Prostate gland (tissue), 2 donors: ENCODE measurements at regions not wholly inside any gene's neighbourhood (a gene's known extent, or its start where the extent isn't known, plus 50 kb on each side); places are given as distances from the start of the nearest gene placed in this dataset.

Experiments used
- DNase-seq: peaks from one replicate; pipeline ENCODE4 v3.0.0-alpha.2; 2019; ENCODE audit warnings: low spot score
- H3K27ac ChIP-seq, 2 donors: fragments of 200-600 bp; sonication (generic); 2 replicates each; pipeline ENCODE4 v1.5.1; 2017 to 2019
- H3K27me3 ChIP-seq: fragments of 200-600 bp; sonication (generic); replicated peaks from 2 replicates; pipeline ENCODE4 v1.5.1; 2019; ENCODE audit not compliant: insufficient read depth
- H3K36me3 ChIP-seq, 2 donors: fragments of 200-600 bp; sonication (generic); 1 replicate in 1 of 2; 2 replicates in 1 of 2; pipeline versions ENCODE4 v1.5.1 to v1.8.1; 2017 to 2019
- H3K4me1 ChIP-seq: fragments of 200-600 bp; sonication (generic); replicated peaks from 2 replicates; pipeline ENCODE4 v1.5.1; 2019
- H3K4me3 ChIP-seq, 2 donors: fragments of 200-600 bp; sonication (generic); 2 replicates each; pipeline ENCODE4 v1.5.1; 2017 to 2019
- H3K9me3 ChIP-seq: fragments of 200-600 bp; sonication (generic); 2 replicates; pipeline ENCODE4 v1.5.1; 2017
- POLR2A ChIP-seq: fragments of 450-650 bp; IDR thresholded peaks from one replicate; pipeline ENCODE4 v1.6.1; 2016; ENCODE audit warnings: antibody characterized with exemption, mild to moderate bottlenecking
- POLR2AphosphoS5 ChIP-seq: sonication (generic); formaldehyde crosslinking; IDR thresholded peaks from one replicate; pipeline ENCODE4 v1.6.1; 2017; ENCODE audit warnings: antibody characterized with exemption
- WGBS: methylation state at CpG from one replicate; pipeline ENCODE4 v1.1.5; 2018; 5-methylcytosine and 5-hydroxymethylcytosine counted together
- intact Hi-C: fragments of 100-400 bp; cut with DNase I; formaldehyde crosslinking; loops from one replicate; pipeline ENCODE4 v1.14.2; 2022
- TF ChIP-seq, protein P1 (sequence below), 4 experiments: fragments of 200-600 bp in 2 of 4; fragments of 450-650 bp in 2 of 4; sonication (generic) in 2 of 4; IDR thresholded peaks; 1 replicate in 3 of 4; 2 replicates in 1 of 4; pipeline ENCODE4 v1.5.1; 2016 to 2019; ENCODE audit warnings: antibody characterized with exemption in 4 of 4, mild to moderate bottlenecking in 2 of 4, moderate library complexity in 2 of 4

DNA sequence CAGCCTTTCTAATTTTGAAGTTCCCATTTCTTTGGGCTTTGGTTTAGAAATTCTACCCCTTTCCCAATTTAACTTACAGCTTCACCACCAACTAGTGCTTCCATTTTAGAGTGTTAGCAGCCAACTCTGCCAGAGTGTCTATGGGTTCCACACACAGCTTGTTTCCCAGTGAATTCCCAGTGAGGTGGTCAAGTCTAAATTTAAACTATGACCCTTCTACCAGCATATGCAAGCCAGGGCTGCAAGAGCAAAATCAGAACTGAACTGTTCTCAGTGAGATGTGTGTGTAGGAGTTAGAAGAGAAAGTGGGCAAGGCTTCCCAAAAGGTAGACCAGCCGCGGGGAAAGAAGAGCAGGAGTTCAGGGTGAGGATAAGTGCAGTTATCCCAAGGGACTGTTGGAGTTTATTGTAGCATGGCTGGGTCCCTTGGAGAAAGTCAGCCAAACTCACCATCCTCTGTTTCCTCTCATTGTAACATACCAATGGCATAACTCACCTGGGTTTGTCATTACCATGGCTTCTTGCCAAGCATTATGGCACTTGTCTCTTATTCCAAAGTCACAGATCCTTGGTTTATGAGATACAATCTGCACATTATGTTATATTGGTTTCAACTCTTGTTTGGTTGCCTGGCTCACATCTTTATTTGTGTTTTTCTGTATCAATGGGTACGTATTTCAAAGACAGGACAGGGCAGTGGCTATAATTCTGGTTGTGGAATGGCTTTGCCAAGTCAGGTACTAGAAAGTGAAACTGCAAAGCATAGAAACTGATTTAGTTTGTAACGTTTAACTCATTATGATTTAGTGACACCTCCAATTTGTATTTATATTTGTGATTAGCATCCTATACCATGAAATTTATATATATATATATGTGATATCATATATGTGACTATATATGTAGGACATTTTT, 130.2 kb upstream of the UMPS start:
- WGBS = 52% methylated on average over 4 of the region's 4 CpGs
- no peaks in the 10 kb centered on the region for H3K27me3 ChIP-seq
- no peaks in the 10 kb centered on the region for H3K9me3 ChIP-seq
- no peaks in the 10 kb centered on the region for H3K36me3 ChIP-seq
- H3K27ac ChIP-seq = no peak overlapping the region
- TF ChIP-seq POLR2AphosphoS5 (peak; percentile 46), POLR2A (no peak)
- TF ChIP-seq, protein P1, sequence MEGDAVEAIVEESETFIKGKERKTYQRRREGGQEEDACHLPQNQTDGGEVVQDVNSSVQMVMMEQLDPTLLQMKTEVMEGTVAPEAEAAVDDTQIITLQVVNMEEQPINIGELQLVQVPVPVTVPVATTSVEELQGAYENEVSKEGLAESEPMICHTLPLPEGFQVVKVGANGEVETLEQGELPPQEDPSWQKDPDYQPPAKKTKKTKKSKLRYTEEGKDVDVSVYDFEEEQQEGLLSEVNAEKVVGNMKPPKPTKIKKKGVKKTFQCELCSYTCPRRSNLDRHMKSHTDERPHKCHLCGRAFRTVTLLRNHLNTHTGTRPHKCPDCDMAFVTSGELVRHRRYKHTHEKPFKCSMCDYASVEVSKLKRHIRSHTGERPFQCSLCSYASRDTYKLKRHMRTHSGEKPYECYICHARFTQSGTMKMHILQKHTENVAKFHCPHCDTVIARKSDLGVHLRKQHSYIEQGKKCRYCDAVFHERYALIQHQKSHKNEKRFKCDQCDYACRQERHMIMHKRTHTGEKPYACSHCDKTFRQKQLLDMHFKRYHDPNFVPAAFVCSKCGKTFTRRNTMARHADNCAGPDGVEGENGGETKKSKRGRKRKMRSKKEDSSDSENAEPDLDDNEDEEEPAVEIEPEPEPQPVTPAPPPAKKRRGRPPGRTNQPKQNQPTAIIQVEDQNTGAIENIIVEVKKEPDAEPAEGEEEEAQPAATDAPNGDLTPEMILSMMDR (IDR thresholded peaks at IDR 0.05) = no peak
- intact Hi-C loops = no loop called here
- DNase-seq = peak; percentile 31
- no peak overlapping the region for H3K4me3 ChIP-seq
- H3K4me1 ChIP-seq = no peaks in the 10 kb centered on the region

DNA sequence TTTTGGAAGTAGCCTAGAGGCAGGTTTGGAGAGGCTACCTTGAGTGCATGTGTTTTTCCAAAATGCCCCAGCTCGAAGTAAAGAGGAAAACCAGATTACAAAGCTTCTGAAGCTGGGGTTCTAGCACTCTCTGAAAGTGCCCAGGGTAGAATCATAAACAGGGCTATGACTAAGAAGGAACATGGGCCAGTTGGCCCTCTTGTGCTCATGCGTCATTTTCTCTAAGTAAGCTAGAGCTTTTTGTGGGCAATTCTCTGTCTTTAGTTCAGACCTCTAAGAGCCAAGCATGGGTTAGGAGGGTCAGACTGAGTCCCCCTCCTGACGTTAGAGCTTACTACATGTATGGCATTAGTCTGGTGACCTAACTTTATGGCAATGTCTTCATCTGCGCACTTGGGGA, 129.5 kb upstream of the UMPS start:
- Histone ChIP-seq H3K27me3 (no peaks in the 10 kb centered on the region), H3K27ac (no peak overlapping the region), H3K4me1 (no peaks in the 10 kb centered on the region), H3K4me3 (no peak overlapping the region), H3K36me3 (no peaks in the 10 kb centered on the region), H3K9me3 (no peaks in the 10 kb centered on the region)
- TF ChIP-seq POLR2A (no peak), POLR2AphosphoS5 (no peak)
- TF ChIP-seq, protein P1 (IDR thresholded peaks at IDR 0.05) = no peak
- DNase-seq = no peak
- 88% methylated on average over 4 of the region's 4 CpGs for WGBS
- intact Hi-C loops = no loop called here

DNA sequence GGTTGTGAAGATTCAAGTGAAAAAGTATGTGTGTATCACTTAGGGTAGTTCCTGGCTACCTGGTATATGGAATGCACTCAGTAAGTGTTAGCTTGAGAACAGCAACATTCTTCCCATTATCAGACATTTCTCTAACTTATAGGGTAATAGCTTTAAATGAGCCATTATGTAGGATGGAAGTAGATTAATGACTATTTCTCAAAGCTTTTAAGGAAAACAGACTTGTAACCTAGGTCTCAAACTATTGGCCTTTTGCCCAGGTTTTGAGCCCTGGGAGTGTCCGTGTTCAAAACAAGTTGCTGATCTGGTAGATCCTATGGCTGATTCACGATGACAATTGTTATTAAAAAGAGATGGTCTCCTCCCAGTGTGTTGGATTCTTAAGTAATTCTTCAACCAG, 129.1 kb upstream of the UMPS start:
- WGBS = 65% methylated on average over 2 of the region's 2 CpGs
- intact Hi-C loops = no loop called here
- Histone ChIP-seq H3K4me3 (no peak overlapping the region), H3K27ac (no peak overlapping the region), H3K9me3 (no peaks in the 10 kb centered on the region), H3K36me3 (no peaks in the 10 kb centered on the region), H3K4me1 (no peaks in the 10 kb centered on the region), H3K27me3 (no peaks in the 10 kb centered on the region)
- no peak for TF ChIP-seq POLR2AphosphoS5
- TF ChIP-seq, protein P1 (IDR thresholded peaks at IDR 0.05) = no peak
- no peak for TF ChIP-seq POLR2A
- DNase-seq = no peak

DNA sequence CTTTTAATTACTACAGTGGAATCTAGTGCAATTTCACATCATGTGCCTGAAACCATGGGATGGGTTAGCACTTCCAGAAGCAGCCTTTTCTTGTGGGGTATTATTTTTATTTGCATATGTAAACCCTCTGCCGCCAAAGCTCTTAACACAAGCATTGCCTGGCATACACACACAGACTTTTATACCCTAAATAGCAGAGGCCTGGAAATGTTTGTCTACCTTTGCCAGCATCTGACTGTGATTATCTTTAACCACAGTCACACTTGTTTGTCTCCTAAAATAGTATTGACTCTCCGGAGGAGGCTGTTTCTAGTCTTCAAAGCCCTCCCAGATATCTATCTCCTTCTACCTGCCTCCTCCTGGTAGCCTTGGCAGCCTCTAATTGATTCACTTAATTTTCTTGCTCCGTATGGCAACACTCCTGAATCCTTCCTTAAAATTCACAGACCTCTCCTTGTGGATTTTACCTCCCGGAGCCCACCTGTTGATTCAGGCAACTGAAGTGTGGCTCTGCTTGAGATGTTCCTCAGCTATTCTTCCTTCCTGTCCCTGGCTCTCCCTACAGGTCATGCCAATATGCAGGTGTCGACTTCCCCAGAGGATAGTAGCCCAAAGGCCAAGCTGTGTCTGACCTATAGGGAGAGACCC, 127.1 kb upstream of the UMPS start:
- Histone ChIP-seq H3K4me3 (no peak overlapping the region), H3K9me3 (no peaks in the 10 kb centered on the region), H3K4me1 (no peaks in the 10 kb centered on the region), H3K27ac (no peak overlapping the region), H3K36me3 (no peaks in the 10 kb centered on the region), H3K27me3 (no peaks in the 10 kb centered on the region)
- 67% methylated on average over 5 of the region's 5 CpGs for WGBS
- intact Hi-C loops = no loop called here
- TF ChIP-seq, protein P1 (IDR thresholded peaks at IDR 0.05) = no peak
- TF ChIP-seq POLR2A (no peak), POLR2AphosphoS5 (no peak)
- DNase-seq = no peak
